NCI-H345 (cell line): ENCODE measurements at regions not wholly inside any gene's neighbourhood (a gene's known extent, or its start where the extent isn't known, plus 50 kb on each side); places are given as distances from the start of the nearest gene placed in this dataset.
"Not testable (repeated sequence)": the region's sequence is repeated elsewhere in the genome, so short reads cannot be mapped to it uniquely, and the experiment has no call there.

Experiments
- DNase-seq: peaks from one replicate; lab custom pipeline; 2025; lab: John Stamatoyannopoulos, UW

DNA sequence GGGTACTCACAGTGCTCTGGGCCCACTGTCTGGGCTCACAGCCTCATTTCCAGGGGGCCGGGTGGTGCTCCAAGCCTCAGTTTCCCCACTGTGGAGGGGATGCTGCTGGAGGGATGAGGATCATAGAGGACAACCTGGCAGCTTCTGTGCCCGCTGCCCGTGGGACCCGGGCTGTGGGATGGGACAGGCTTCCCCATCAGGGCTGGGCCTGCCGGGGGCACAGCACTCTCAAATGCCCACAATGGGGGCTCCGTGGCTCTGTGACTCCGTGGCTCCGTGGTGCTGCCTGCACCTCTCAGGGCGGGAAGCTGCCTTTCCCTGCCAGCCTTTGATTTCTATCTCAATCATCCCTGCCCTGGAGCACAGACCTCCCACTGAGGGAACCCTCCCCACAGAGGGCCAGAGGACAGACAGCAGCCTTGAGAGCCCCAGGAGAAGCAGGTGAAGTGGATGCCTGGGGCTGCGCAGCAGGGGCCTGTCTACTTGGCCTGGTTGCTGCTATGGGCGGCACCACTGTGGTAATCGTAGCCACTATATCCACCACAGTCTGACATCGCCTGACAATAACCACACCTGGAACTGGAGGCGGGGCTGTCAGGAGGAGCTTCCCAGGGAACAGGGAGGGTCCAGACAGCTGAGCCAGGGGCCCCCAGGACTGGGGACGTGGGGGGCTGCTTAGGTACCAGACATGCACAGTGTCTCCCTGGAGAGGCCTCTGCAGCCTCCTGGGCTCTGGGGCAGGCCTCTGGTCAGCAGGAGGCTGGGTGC lies 375.9 kb downstream of the TMEM121 start:
- DNase-seq = no peak

DNA sequence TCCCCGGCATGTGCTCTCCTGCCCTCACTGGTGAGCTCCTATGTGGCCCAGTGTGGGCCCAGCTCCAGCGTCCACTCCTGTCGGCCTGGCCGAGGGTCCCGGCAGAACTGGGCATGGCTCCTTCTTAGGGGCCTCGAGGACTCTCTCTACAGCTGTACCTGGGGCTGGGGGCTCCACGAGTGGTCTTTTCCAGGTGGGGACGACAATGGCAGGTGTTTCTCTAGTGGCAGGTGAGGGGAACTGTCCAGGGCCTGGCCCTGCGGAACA lies 376.4 kb downstream of the TMEM121 start:
- DNase-seq = not testable (repeated sequence)

DNA sequence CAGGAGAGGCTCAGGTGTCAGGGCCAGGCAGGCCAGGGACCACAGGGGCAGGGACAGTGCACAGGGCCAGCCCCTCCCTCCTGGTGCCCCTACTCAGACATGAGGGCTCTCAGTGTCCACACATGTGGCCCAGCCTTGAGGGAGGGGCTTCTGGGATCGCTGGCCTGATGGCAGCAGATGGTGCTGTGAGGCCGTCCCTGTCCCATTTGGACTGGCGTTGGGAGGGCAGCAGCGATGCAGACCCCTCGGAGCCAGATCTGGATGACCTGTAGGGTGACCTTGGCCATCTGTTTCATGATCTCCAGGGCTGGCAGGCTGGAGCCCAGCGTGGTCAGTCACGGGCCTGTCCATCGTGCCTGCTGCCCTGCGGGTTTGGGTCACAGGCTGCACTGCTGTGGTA lies 377.6 kb downstream of the TMEM121 start:
- no peak for DNase-seq

DNA sequence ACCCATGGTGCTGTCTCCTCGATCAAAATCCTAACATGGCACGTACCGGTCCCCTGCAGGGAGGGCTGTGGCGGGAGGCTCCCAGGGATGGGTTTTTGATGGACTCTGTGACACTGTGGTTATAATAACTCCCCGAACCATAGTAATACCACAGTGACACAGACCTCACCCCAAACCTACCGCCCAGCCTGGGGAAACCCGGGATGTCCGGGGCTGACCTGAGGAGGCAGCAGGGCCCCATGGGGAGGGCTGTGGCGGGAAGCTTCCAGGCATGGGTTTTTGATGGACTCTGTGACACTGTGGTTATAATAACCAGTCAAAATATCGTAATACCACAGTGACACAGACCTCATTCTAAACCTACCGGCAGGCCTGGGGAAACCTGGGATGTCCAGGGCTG lies 378.0 kb downstream of the TMEM121 start:
- DNase-seq = no peak

DNA sequence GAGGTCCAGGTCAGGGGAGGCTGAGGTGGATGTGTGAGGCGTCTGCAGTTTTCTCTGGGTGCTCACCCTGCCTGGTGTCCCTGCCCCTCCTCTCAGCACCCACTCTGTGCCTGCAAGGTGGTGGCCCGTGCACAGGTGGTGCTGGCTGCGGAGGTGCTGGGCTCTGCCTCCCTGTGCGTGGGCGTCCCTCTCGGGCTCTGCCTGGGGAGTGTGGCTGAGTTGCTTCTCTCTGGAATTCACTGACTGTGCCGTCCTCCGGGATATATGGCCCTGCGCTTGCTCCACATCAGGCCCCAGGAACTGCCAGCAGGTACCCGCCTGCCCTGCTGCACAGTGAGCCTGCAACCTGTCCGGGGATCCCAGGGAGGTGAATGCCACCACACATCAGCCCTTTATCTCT lies 379.1 kb downstream of the TMEM121 start:
- DNase-seq = no peak

DNA sequence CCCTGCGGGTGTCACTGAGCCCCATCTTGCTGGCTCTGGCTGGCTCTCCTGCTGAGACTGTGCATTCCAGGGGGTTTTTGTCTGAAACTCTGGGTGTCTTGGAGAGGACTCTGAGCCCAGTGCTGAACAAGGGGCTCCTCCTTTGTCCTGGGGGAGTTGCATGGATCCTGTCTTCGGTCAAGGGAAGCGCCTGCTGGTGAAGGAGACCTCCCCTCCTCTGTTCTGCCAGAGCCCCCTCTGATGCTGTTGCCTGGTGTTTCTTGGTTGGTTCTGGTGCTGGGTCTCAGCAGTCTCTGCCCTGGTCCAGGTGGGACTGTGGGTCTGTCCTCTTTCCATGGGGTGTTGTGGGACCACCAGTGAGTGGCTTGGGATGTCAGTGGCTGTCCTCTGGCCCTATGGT lies 380.9 kb downstream of the TMEM121 start:
- DNase-seq = no peak

DNA sequence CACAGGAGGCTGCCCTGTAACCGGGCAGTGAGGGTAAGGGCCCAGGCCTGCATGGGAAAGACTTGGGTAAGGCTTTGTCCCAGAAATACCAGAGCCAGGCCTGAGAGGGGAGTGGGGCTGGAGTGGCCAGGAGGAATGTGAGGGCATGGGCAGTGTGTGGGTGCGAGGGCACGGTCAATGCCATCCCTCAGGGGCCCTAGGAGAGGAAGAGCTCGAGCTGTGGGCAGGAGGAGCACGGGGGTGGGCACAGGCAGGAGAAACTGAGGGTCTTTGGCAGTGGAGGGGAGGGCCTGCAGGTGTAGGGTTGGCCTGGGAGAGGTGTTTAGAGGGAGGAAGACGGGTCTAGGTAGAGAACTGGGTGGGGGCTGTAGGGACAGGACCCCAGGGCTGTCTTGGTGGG lies 381.6 kb downstream of the TMEM121 start:
- no peak for DNase-seq

DNA sequence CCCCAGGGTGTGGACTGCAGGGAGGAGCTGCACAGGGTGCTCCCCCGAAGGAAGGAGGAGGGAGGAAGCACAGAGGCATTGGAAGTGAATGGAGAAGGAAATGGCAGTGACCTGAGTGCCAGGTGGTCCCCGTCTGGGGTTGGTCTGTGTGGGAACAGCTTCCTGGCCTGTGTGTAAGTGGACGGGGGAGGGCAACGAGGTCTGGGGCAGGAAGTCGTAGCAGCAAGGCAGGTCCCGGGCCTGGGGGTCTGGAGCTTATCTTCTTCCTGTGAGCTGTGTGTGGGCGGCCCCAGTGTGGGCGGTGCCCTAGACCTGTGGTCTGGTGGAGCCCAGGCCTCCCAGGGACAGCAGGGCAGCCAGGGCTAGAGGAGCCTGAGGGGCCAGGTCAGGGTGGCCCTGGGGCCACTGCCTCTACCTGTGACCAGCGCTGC lies 382.1 kb downstream of the TMEM121 start:
- no peak for DNase-seq

DNA sequence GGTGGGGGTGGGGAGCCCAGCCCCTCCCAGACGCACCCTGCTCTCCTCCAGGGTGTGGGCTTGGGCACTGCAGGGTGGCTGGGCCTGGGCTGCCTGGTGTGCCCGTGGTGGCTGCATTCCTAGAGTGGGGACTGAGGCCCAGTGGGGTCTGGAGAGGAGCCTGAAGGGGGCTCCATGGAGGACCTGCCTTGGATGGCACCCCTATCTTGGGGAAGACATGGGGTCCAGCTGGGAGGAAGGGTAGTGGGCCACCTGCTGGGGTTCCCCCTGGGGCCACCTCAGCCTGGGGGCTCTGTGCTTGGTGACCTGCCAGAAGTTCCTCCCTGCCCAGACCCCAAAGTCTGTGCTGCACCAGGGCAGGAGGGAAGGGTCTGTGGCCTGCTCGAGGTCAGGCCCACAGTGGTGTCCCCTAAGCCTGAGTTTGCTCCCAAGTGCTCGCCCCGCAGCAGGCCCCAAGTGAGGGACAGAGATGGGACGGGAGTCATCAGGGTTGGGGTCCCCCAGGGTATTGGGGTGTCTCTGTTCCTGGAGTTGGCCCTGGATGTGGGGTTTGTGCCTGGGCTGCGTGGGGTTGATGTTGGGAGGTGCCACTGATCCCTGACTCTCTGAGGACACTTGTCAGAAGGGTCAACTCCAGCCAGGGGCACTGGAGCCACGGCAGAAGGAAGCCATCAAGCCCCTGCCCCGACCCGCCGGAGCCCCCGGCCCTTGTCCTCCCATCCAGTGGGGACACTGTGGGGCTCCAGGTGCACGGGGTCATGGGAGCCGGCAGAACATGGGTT lies 382.9 kb downstream of the TMEM121 start:
- no peak for DNase-seq

DNA sequence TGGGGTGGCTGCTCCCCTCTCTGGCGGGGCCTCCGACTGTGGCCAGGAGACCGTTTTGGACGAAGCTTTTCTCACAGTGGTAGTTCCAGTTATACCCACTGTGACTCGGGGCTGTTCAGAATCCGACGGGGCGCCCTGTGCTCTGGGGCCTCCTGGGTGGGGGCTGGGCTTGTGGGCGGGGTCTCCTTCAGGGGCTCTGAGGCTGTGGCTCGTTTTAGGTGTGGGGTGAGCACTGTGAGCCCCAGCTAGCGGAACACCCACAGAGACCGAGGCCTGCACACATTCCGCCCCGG lies 383.4 kb downstream of the TMEM121 start:
- not testable (repeated sequence) for DNase-seq

DNA sequence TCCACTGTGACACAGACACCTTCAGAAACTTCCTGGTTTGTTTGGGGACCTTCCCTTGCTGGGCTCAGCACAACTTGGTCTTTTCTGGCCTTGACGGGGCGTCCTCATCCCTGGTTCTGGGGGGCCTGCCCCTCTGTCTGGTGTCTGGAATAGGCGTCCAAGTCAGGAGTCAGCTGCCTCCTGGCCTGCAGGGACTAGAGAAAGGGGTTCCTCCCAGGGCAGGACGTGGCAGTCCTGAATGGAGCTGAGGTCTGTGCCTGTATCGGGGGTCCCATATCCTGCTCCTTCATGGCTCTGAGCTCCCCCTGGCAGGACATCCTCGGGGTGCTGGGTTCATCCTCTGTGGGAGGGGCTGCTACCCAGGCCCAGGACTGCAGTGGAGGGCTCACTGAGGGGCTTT lies 384.0 kb downstream of the TMEM121 start:
- no peak for DNase-seq

DNA sequence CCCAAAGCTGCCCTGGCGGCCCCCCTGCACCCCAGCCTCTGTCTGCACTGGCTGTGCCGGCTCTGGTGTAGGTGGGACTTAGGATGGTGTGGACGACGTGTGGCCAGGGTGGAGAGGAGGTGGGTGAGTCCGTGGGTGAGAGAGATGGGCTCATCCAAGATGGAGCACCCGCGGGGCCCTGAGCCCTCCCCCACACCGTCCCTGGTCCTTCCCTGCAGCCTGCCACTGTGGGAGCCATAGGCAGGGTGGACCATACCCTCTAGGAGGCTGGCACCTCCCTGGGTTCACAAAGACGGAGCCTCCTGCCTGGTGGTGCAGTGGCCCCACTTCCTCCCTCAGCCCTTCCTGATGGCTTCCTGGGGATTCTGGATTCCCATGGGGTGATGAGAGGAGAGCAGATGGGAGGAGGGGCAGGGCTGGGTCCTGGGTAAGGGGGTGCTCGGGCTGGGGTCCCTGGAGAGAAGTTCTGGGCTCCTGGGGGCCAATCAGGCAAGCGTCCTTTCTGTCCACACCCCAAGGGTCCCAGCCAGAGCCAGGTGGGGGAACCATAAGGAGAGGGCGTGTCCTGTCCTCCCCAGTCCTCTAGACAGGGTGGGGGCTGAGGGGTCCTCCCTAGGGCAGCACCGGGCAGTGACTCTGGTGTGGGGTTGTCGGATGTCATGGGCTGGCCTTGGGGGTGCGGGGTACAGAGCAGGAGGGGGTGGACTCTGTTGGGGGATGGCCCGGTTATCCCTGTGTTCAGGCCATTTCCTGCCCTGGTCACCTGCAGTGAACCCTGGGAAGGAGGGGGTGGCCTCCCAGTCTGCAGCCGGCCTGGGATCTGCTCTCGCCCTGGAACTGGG lies 384.8 kb downstream of the TMEM121 start:
- DNase-seq = no peak

DNA sequence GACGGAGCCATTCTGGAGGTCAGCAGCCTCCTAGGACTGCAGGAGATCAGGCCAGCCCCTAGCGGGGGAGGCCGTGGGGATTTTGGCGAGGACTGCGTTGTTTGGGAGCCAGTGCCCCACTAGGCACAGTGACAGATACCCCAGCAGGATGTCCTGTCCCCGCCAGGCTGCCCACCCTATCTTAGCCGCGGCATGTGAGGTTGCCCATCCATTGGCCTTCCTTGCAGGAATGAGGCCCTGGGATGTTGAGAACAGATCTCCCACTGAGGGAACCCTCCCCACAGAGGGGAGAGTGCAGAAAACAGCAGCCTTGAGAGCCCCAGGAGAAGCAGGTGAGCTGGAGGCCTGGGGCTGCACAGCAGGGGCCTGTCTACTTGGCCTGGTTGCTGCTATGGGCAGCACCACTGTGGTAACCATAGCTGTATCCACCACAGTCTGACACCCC lies 385.5 kb downstream of the TMEM121 start:
- DNase-seq = not testable (repeated sequence)

DNA sequence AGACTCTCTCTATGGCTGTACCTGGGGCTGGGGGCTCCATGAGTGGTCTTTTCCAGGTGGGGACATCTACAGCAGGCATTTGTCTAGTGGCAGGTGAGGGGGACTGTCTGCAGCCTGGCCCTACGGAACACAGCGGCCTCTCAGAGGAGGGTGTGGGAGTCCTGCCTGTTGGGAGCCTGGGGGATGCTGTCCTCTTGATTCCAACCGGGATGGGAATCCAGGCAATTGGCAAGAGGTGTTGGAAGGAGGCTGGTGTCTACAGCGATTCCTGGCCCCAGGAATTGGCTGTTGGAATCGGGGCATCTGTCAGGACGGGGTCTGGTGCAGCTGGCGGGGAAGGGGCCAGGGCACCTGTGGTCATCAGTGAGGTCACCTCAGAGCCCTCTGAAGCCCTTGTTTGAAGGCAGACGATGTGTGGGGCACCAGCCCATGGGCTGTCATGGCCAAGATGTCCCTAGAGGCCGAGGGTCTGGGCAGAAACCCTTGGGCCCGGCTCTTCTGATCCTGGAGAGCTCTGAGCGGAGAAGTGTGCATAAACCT lies 386.3 kb downstream of the TMEM121 start:
- no peak for DNase-seq

DNA sequence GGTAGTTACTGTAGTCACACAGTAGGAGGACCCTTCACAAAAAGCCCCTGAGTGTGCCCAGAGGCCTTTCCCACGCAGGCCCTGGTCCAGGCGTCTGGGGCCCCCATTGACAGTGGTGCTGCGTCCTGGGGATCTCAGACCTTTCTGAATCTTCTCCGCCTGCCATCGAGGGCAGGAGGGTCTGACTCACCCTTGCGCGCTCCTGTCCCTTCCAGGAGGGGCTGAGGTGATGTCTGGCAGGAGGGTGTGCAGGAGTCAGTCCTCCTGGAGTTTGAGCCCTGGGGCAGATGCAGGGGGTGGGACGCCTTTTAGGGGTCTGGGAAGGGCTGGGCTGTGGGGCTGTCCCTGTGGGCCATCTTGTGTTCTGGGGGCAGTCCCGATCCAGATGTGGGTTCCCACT lies 386.8 kb downstream of the TMEM121 start:
- DNase-seq = no peak

DNA sequence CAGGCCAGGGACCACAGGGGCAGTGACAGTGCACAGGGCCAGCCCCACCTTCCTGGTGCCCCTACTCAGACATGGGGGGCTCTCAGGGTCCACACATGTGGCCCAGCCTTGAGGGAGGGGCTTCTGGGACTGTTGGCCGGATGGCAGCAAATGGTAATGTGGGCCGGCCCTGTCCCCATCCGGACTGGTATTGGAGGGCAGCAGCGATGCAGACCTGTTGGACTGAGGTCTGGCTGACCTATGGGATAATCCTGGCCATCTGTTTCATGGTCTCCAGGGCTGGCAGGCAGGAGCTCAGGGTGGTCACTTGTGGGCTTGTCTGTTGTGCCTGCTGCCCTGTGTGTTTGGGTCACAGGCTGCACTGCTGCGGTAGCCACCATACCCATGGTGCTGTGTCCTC lies 387.5 kb downstream of the TMEM121 start:
- DNase-seq = no peak

DNA sequence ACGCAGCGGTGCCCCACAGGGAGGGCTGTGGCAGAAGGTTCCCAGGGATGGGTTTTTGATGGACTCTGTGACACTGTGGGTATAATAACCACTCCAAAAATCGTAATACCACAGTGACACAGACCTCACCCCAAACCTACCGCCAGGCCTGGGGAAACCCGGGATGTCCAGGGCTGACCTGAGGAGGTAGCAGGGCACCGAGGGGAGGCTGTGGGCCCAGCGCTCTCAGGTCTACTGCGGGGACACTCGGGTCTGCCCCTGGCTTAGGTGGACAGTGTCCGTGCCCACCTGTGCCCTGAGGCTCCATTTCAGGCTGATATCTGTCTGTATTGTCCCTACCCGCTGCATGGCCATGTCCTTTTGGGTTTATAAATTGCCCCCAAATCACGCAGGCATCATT lies 387.9 kb downstream of the TMEM121 start:
- DNase-seq = not testable (repeated sequence)

DNA sequence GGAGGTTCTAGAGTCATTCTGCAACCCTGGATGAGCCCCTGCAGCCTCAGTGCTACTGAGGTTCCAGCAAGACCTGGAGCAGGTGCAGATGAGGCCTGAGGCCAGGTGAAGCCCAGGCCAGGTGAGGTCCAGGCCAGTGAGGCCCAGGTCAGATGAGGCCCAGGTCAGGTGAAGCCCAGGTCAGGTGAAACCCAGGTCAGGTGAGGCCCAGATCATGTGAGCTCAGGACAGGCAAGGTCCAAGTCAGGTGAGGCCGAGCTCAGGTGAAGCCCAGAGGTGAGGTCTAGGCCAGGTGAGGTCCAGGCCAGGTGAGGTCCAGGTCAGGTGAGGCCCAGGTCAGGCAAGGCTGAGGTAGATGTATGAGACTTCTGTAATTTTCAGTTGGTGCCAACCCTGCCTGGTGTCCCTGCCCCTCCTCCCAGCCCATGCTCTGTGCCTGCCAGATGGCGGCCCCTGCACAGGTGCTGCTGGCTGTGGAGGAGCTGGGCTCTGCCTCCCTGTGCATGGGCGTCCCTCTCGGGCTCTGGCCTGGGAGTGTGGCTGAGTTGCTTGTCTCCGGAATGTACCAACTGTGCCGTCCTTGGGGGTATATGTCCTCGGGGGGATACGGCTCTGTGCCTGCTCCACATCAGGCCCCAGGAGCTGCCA lies 388.5 kb downstream of the TMEM121 start:
- no peak for DNase-seq

DNA sequence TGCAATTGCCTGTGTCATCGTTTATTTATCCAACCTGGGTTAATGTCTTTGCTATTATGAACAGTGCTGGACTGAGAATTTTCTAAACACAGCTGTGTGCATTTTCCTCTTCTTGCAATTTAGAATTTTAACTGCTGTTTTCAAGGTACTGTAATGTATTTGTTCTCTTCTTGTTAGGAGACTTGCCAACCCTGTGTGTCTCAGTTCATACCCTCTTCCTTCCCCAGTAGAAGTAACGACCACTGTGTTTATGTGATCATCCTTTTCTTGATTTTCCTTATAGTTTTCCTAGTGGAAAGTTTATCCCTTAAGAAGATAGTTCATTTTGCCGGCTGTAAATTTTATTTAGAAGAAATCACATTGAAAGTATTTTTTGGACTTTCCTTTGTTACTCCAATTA lies 389.2 kb downstream of the TMEM121 start:
- DNase-seq = not testable (repeated sequence)

DNA sequence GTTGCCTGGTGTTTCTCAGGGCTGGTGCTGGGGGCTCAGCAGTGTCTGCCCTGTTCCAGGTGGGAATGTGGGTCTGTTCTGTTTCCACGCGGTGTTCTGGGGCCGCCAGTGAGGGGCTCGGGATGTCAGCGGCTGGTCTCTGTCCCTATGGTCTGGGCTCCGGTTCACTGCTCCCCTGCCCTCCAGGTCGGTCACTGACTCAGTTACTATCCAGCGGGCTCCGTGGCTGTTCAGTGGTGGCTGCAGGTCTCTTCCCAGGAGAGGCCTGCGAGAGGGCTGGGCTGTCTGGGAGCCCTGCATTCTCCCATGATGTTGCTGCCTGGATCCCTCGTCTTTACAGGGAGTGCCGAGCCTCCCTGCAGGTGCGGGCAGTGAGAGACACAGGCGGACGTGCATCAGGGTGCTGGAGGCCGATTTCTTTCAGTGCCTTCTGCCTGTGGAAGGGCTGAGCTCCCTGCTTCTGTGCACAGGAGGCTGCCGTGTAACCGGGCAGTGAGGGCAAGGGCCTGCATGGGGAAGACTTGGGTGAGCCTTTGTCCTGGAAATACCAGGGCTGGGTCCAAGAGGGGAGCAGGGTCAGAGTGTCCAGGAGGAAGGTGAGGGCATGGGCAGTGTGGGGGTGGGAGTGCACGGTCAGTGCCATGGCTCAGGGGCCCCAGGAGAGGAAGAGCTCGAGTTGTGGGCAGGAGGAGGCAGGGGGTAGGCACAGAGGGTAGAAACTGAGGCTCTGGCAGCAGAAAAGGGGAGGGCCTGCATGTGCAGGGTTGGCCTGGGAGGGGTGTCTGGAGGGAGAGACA lies 391.0 kb downstream of the TMEM121 start:
- not testable (repeated sequence) for DNase-seq

DNA sequence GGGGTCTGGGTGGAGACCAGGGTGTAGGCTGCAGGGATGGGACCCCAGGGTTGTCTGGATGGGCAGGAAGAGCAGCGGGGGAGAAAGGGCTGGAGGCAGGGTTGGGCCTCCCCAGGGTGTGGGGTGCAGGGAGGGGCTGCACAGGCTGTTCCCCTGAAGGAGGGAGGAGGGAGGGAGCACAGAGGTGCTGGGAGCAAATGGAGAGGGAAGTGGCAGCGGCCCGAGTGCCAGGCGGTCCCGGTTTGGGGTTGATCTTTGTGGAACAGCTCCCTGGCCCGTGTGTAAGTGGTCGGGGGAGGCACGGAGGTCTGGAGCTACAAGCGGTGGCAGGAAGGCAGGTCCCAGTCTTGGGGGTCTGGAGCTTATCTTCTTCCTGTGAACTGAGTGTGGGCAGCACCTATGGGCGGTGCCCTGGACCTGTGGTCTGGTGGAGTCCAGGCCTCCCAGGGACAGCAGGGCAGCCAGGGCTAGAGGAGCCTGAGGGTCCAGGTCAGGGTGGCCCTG lies 391.6 kb downstream of the TMEM121 start:
- no peak for DNase-seq
